HG02678 (cell line): ENCODE measurements at regions not wholly inside any gene's neighbourhood (a gene's known extent, or its start where the extent isn't known, plus 50 kb on each side); places are given as distances from the start of the nearest gene placed in this dataset.

ENCODE experiments used
- ATAC-seq: cut with Tn5 transposase; IDR thresholded peaks from one replicate; pipeline ENCODE4 v1.9.1; 2021; ENCODE audit warnings: mild to moderate bottlenecking, moderate library complexity; ENCODE audit not compliant: unreplicated experiment

GRCh38 chr14:75370416-75371205 lies 57.2 kb upstream of the JDP2 start:
- no peak for ATAC-seq

DNA sequence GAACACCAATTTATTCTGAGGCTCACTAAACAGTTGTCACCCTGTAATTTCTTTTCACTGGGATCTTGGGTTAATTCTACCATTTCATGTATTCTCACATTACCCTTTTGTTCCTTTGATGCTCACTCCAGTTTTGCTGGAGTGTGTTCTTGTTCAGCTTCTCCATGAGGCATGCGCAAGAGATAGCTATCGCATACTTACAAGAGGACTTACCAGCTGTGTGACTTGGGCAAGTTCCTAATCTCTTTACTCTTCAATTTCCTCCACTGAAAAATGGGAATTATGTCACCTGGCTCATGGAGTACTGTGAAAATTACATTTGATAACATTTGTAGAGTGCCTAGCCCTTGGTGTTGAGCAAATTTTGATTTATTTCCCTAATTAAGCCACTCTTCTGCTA lies 56.5 kb upstream of the JDP2 start:
- ATAC-seq = no peak

- no peak for ATAC-seq
These were observed 55.6 kb upstream of the JDP2 start for GRCh38 chr14:75372260-75372659.

GRCh38 chr14:75373133-75373532 lies 54.7 kb upstream of the JDP2 start:
- no peak for ATAC-seq

DNA sequence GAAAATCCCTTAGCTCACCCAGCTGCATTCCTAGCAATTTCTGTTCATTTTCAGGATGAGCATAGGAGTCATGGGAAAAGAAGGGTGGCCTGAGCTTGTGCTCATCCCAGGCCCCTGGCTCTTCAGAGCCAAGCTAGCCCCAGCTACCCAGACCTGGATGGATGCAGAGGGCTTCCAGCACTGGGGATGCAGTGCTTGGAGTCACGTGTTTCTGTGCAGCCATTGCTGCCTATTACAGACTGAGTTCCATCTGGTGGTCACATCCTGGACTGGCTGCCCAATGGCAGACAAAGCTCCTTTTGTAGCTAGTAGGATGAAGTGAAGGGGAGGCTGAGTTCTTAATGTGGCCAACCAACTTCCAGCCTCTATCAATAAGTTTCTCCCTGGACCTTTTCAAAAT lies 54.2 kb upstream of the JDP2 start:
- no peak for ATAC-seq

DNA sequence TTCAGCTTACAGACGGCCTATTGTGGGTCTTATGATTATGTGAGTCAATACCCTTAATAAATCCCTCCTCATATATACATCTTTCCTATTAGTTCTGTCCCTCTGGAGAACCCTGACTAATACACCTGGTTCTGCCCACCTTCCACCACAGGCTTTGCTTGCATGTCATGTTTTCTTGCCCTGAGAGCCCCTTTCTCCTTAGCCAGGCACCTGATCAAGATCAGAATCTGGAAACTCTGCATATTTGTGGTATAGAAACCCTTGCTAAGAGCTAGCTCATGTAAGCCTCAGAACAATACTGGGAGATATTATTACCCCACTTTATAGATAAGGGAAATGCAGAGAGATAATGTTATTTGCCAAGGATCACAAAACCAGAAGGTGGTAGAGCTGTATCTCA lies 52.9 kb upstream of the JDP2 start:
- ATAC-seq = no peak

DNA sequence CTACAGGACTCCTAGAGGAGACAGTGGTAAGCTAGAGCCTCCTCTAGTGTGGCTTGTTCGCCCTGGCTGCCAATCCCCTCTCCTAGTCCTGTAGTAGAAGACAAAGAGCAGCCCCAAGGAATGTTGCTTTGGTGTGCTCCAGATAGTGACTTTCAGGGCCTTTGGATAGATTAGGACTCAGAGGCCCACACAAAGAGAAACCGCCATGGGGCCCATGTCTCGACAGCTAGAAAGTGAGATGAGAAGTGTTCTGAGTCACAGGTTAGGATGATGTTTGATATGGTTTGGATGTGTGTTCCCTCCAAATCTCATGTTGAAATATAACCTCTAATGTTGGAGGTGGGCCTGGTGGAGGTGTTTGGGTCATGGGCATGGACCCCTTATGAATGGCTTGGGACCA lies 51.8 kb upstream of the JDP2 start:
- no peak for ATAC-seq
